CD14-positive monocyte (primary cell): ENCODE measurements at regions not wholly inside any gene's neighbourhood (a gene's known extent, or its start where the extent isn't known, plus 50 kb on each side); places are given as distances from the start of the nearest gene placed in this dataset.
"Not testable (repeated sequence)": the region's sequence is repeated elsewhere in the genome, so short reads cannot be mapped to it uniquely, and the experiment has no call there.

Source experiments
- DNase-seq, 3 donors: peaks; one replicate each; pipeline ENCODE4 v3.0.0-alpha.2; 2011 to 2022
- H2AFZ ChIP-seq: 2 replicates; pipeline ENCODE4 v1.6.0; 2012; ENCODE audit warnings: mild to moderate bottlenecking, low read depth, low read length, inconsistent platforms; ENCODE audit not compliant: insufficient read depth, poor library complexity, severe bottlenecking
- H3K27ac ChIP-seq, 2 donors: 1 replicate in 1 of 2; 2 replicates in 1 of 2; pipeline ENCODE4 v1.5.1; 2012 to 2013; ENCODE audit warnings: low read length in 2 of 2, control low read depth in 1 of 2, inconsistent platforms in 1 of 2, low read depth in 1 of 2, mild to moderate bottlenecking in 1 of 2
- H3K27me3 ChIP-seq, 2 donors: one replicate each; pipeline versions ENCODE4 v1.6.0 to v1.6.1; 2011 to 2013; ENCODE audit warnings: low read length in 2 of 2; ENCODE audit not compliant: control insufficient read depth in 2 of 2, insufficient read depth in 2 of 2
- H3K36me3 ChIP-seq, 2 donors: replicated peaks in 1 of 2; 1 replicate in 1 of 2; 2 replicates in 1 of 2; pipeline versions ENCODE4 v1.5.1 to v1.6.1; 2012 to 2013; ENCODE audit warnings: low read length in 2 of 2, control low read depth in 1 of 2, inconsistent platforms in 1 of 2, mild to moderate bottlenecking in 1 of 2; ENCODE audit not compliant: insufficient read depth in 2 of 2, control insufficient read depth in 1 of 2
- H3K4me1 ChIP-seq, 2 donors: 1 replicate in 1 of 2; 2 replicates in 1 of 2; pipeline versions ENCODE4 v1.5.1 to v1.6.1; 2012 to 2013; ENCODE audit warnings: low read length in 2 of 2, control low read depth in 1 of 2, inconsistent platforms in 1 of 2, mild to moderate bottlenecking in 1 of 2, moderate library complexity in 1 of 2; ENCODE audit not compliant: insufficient read depth in 2 of 2, control insufficient read depth in 1 of 2
- H3K4me2 ChIP-seq: replicated peaks from 2 replicates; pipeline ENCODE3; 2012; ENCODE audit warnings: low read length, moderate library complexity, mild to moderate bottlenecking; ENCODE audit not compliant: poor library complexity, severe bottlenecking; ENCODE audit errors: extremely low read depth
- H3K4me3 ChIP-seq, 3 experiments: fragments of 200-600 bp in 1 of 3; sonication (generic) in 1 of 3; replicated peaks in 1 of 3; 1 replicate in 2 of 3; 2 replicates in 1 of 3; pipeline ENCODE4 v1.5.1; 2011 to 2013; ENCODE audit warnings: low read length in 3 of 3, mild to moderate bottlenecking in 3 of 3, control low read depth in 2 of 3, low read depth in 2 of 3, inconsistent platforms in 1 of 3, moderate library complexity in 1 of 3
- H3K79me2 ChIP-seq: 2 replicates; pipeline ENCODE4 v1.6.0; 2012; ENCODE audit warnings: mild to moderate bottlenecking, control low read depth, inconsistent platforms, low read length, moderate library complexity; ENCODE audit not compliant: insufficient read depth
- H3K9ac ChIP-seq: 2 replicates; pipeline ENCODE4 v1.6.0; 2017; ENCODE audit warnings: low read length, mild to moderate bottlenecking; ENCODE audit not compliant: insufficient read depth, poor library complexity, severe bottlenecking
- H3K9me3 ChIP-seq, 2 donors: replicated peaks in 1 of 2; 1 replicate in 1 of 2; 2 replicates in 1 of 2; pipeline versions ENCODE4 v1.5.1 to v1.6.1; 2012 to 2013; ENCODE audit warnings: low read length in 2 of 2, control low read depth in 1 of 2; ENCODE audit not compliant: control insufficient read depth in 1 of 2, insufficient read depth in 1 of 2
- H4K20me1 ChIP-seq: 2 replicates; pipeline ENCODE4 v1.6.0; 2012; ENCODE audit warnings: mild to moderate bottlenecking, low read length, control low read depth, moderate library complexity; ENCODE audit not compliant: insufficient read depth
- H3K27ac Mint-ChIP-seq, 7 donors: one replicate each; pipeline ENCODE4 v1.8.0; 2020; ENCODE audit warnings: mild to moderate bottlenecking in 7 of 7, mixed read lengths in 7 of 7, moderate library complexity in 6 of 7, inconsistent platforms in 2 of 7
- H3K27me3 Mint-ChIP-seq, 3 donors: one replicate each; pipeline ENCODE4 v1.8.0; 2021 to 2022; ENCODE audit warnings: low read depth in 3 of 3, mild to moderate bottlenecking in 3 of 3, mixed read lengths in 3 of 3, moderate library complexity in 3 of 3, inconsistent platforms in 1 of 3
- H3K36me3 Mint-ChIP-seq, 2 donors: one replicate each; pipeline ENCODE4 v1.8.0; 2020; ENCODE audit warnings: mixed read lengths in 2 of 2, inconsistent platforms in 1 of 2, mild to moderate bottlenecking in 1 of 2
- H3K4me1 Mint-ChIP-seq: one replicate; pipeline ENCODE4 v1.8.0; 2020; ENCODE audit warnings: mild to moderate bottlenecking, mixed read lengths
- H3K4me3 Mint-ChIP-seq, 2 donors: one replicate each; pipeline ENCODE4 v1.8.0; 2020; ENCODE audit warnings: mild to moderate bottlenecking in 2 of 2, mixed read lengths in 2 of 2, moderate library complexity in 1 of 2
- H3K9me3 Mint-ChIP-seq, 7 donors: one replicate each; pipeline ENCODE4 v1.8.0; 2020 to 2022; ENCODE audit warnings: mixed read lengths in 7 of 7, mild to moderate bottlenecking in 6 of 7, moderate library complexity in 6 of 7, inconsistent platforms in 2 of 7
- WGBS: methylation state at CpG from one replicate; pipeline ENCODE4 v1.1.5; 2013; ENCODE audit warnings: missing lambda C conversion rate; ENCODE audit not compliant: insufficient coverage; 5-methylcytosine and 5-hydroxymethylcytosine counted together
- intact Hi-C, 2 donors: fragments of 100-400 bp; cut with micrococcal nuclease; formaldehyde crosslinking; loops; one replicate each; pipeline versions ENCODE4 v1.15.0 to v1.15.1; 2023
- TF ChIP-seq, protein P1 (sequence below): fragments of 200-600 bp; IDR thresholded peaks from one replicate; pipeline ENCODE4 v1.8.0; 2022; ENCODE audit warnings: antibody characterized with exemption, mild to moderate bottlenecking

DNA sequence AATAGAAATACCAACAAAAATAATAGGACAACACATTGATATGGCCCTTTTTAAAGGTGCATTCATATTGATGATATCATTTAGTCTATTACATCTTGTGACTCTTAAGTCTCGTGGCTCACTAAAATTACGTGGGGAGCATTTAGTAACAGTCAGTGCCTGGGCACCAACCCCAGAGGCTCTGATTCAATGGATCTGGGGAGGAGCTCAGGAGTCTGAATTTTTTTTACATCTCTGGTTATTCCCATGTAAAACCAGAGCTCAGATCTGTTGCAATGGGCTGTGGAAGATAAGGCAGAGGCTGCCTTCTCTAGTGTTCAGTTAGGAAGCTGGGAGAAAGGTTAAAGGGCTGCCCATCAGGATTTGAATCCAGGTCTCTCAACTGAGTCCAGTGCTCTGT, 549.9 kb upstream of the CDH5 start:
- H3K9me3 ChIP-seq, result no peaks in the 10 kb centered on the region
- no peaks in the 10 kb centered on the region for H4K20me1 ChIP-seq
- H3K27ac ChIP-seq, result no peak overlapping the region
- H3K27me3 Mint-ChIP-seq, result peaks cover 0 to 6% (median 2%) of the 10 kb centered on the region in 3 donors
- H3K4me3 ChIP-seq, result no peak overlapping the region
- DNase-seq, result no peak
- H3K27ac Mint-ChIP-seq, result no peak overlapping the region
- H3K4me1 Mint-ChIP-seq, result no peaks in the 10 kb centered on the region
- H3K4me2 ChIP-seq, result no peak overlapping the region
- H3K36me3 ChIP-seq, result no peaks in the 10 kb centered on the region
- no peak overlapping the region for H3K9ac ChIP-seq
- H3K79me2 ChIP-seq, result no peaks in the 10 kb centered on the region
- H3K36me3 Mint-ChIP-seq, result no peaks in the 10 kb centered on the region
- H3K4me3 Mint-ChIP-seq, result no peak overlapping the region
- WGBS, result 100% methylated on average over 2 of the region's 2 CpGs
- intact Hi-C loops, result no loop called here
- TF ChIP-seq, protein P1, sequence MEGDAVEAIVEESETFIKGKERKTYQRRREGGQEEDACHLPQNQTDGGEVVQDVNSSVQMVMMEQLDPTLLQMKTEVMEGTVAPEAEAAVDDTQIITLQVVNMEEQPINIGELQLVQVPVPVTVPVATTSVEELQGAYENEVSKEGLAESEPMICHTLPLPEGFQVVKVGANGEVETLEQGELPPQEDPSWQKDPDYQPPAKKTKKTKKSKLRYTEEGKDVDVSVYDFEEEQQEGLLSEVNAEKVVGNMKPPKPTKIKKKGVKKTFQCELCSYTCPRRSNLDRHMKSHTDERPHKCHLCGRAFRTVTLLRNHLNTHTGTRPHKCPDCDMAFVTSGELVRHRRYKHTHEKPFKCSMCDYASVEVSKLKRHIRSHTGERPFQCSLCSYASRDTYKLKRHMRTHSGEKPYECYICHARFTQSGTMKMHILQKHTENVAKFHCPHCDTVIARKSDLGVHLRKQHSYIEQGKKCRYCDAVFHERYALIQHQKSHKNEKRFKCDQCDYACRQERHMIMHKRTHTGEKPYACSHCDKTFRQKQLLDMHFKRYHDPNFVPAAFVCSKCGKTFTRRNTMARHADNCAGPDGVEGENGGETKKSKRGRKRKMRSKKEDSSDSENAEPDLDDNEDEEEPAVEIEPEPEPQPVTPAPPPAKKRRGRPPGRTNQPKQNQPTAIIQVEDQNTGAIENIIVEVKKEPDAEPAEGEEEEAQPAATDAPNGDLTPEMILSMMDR, result no peak
- no peak overlapping the region for H2AFZ ChIP-seq
- no peaks in the 10 kb centered on the region for H3K27me3 ChIP-seq
- H3K9me3 Mint-ChIP-seq, result peaks cover 0 to 6% (median 0%) of the 10 kb centered on the region in 7 donors
- H3K4me1 ChIP-seq, result no peaks in the 10 kb centered on the region

DNA sequence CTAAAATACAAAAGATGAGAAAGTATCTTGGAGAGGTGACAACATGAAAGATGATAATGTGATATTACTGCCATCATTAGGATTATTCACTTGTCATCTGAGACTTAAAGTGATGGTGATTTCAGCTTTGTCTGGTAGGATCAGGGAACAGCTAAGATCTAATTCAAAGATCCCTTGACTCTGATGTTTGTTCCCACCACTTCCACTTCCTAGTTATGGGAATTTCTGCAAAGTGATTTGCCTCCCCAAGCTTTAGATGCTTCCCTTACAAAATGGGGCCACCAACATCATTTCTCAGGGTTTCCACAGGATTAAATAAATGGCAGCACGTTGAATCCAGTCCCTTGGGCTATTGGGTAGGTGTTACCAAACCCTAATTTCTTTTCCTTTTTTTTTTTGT, 550.8 kb upstream of the CDH5 start:
- Histone ChIP-seq H4K20me1 (no peaks in the 10 kb centered on the region), H3K79me2 (no peaks in the 10 kb centered on the region), H3K9me3 (no peaks in the 10 kb centered on the region), H2AFZ (no peak overlapping the region), H3K27me3 (no peaks in the 10 kb centered on the region), H3K4me2 (no peak overlapping the region), H3K36me3 (no peaks in the 10 kb centered on the region), H3K9ac (no peak overlapping the region), H3K4me1 (no peaks in the 10 kb centered on the region), H3K4me3 (no peak overlapping the region), H3K27ac (no peak overlapping the region)
- Mint-ChIP-seq H3K9me3 (peaks cover 0 to 6% (median 0%) of the 10 kb centered on the region in 7 donors), H3K36me3 (no peaks in the 10 kb centered on the region), H3K27ac (no peak overlapping the region), H3K4me1 (no peaks in the 10 kb centered on the region), H3K4me3 (no peak overlapping the region), H3K27me3 (peaks cover 0 to 7% (median 2%) of the 10 kb centered on the region in 3 donors)
- intact Hi-C loops, result no loop called here
- no CpG with 5 or more reads among the region's 1 CpG for WGBS
- TF ChIP-seq, protein P1, result no peak
- no peak for DNase-seq

DNA sequence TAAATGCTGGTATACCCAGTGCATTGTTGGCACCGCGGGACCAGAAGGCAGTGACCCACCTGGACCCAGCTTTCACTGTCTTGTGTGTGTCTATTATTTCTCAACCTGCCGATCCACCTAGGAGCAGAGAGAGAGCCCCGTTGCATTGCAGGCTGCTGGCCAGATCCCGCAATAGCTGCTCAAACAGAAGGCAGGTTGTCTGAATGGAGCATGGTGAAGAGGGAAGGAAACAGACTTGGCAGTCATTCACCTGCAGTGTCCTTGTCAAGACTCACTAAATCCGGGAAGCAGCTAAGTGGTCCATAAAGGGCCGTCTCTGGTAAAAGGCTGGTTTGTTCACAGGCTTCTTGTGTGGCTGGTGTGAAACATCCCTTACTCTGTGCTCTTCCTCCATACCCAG, 552.6 kb upstream of the CDH5 start:
- H3K9me3 ChIP-seq, H3K4me3 Mint-ChIP-seq, DNase-seq, H3K9me3 Mint-ChIP-seq, H3K36me3 Mint-ChIP-seq, H4K20me1 ChIP-seq, H2AFZ ChIP-seq, H3K4me1 ChIP-seq, H3K4me2 ChIP-seq, intact Hi-C loops, H3K4me1 Mint-ChIP-seq, H3K79me2 ChIP-seq, H3K27ac Mint-ChIP-seq, H3K27ac ChIP-seq, H3K4me3 ChIP-seq, H3K36me3 ChIP-seq, H3K27me3 ChIP-seq, H3K9ac ChIP-seq, H3K27me3 Mint-ChIP-seq: not testable (repeated sequence)
- WGBS, result 83% methylated on average over 3 of the region's 7 CpGs
